GM21825 (cell line): ENCODE measurements at regions not wholly inside any gene's neighbourhood (a gene's known extent, or its start where the extent isn't known, plus 50 kb on each side); places are given as distances from the start of the nearest gene placed in this dataset.
"Not testable (repeated sequence)": the region's sequence is repeated elsewhere in the genome, so short reads cannot be mapped to it uniquely, and the experiment has no call there.

ENCODE experiments used
- ATAC-seq: cut with Tn5 transposase; IDR thresholded peaks from one replicate; pipeline ENCODE4 v1.9.1; 2021; ENCODE audit warnings: mild to moderate bottlenecking, moderate library complexity; ENCODE audit not compliant: unreplicated experiment

DNA sequence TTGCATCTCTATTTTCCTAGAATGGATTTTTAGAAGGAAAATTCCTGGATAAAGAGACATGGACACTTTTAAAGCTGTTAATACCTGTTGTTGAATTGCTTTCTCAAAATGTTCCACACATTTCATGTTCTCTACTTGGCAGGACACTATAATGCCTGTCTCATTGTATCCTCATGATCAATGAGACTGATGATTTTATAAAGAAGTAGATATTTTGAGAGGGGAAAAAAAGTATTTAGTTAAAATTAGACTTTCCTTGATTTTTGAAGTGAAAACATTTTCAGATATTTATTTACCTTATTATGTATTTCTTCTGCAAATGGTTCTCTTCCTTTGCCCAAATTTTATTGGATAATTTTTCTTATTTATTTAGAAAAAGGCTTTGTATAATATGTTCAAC is 242.5 kb downstream of the MYCN start:
- ATAC-seq = no peak

DNA sequence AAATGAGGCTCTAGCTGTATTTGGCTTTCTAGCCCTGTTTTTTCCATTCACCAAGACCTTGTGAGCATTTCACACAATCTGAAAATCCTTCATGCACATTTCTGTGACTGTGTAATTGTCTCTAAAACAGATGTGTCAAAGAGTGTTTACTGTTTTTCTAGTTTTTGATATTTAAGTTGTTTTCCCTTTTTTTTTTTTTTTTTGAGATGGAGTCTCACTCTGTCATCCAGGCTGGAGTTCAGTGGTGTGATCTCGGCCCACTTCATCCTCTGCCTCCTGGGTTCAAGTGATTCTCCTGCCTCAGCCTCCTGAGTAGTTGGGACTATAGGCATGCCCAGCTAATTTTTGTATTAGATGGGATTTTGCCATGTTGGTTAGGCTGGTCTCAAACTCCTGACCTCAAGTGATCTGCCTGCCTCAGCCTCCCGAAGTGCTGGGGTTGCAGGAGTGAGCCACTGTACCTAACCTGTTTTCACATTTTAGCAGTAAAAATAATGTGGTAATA is 242.0 kb downstream of the MYCN start:
- not testable (repeated sequence) for ATAC-seq

DNA sequence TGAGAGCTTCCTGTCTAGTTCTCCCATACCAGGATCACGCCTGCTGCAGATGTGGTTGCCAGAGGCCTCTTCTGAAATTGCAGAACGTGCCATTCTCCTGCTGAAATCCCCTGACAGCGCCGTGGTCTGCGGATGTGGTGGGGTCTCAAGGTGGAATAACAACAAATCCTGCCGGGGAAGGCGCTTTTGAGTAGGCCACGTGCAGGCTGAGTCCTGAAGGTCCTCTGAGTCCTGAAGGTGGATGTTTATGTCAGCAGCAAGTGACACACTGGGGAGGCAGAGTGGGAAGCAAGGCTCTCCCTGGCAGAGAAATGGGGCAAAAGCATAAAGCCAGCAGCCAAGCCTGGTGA is 241.4 kb downstream of the MYCN start:
- ATAC-seq = no peak

DNA sequence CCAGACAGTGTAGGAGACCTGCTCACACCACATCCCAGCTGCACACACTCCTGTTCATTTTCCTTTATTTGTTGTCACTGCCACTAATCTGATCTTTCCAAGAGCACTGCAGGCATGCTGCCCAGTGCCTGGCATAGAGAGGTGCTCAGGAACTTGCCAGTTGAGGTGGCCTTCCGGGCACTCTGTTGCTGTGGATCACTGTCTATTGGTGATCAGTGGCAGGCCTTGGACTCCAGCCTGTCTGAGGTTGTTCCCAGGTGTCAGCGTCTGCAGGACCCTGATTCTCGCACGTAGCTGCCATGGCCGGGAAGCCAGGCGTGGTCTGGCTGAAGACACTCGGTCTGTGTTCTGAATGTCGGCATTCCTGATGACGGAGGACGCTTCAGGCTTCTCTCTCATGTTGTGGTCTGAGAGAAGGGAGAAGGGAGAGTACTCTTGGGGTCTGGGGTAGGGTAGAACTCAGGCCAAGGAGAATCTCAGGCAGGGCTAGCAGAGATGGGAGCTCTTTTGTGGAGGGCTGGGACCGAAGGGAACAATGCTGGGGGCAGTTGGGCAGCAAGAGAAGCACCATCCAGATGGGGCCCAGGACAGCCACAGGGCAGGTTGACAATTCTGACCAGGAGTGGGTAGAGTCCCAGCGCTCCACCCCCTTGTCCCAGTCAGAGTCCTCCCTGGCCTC is 240.9 kb downstream of the MYCN start:
- ATAC-seq = no peak

DNA sequence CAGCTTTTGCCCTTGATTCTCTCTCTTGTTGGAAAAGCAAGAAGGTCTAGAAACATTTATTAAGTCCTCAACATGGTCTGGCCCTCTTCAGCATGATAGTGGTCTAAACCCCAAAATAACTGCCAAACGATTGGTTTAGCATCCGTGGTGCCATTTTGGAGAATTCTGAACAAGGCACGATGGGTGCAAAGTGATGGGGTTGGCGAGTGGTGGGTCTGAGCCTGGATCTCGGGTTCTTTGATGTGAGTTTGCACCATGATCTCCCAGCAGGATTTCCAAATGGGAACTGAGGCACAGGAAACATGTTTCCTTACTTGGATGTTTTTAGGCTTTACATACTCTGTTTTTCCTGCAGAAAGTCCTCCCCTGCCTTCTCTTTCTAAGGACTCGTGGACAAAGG is 240.3 kb downstream of the MYCN start:
- no peak for ATAC-seq

DNA sequence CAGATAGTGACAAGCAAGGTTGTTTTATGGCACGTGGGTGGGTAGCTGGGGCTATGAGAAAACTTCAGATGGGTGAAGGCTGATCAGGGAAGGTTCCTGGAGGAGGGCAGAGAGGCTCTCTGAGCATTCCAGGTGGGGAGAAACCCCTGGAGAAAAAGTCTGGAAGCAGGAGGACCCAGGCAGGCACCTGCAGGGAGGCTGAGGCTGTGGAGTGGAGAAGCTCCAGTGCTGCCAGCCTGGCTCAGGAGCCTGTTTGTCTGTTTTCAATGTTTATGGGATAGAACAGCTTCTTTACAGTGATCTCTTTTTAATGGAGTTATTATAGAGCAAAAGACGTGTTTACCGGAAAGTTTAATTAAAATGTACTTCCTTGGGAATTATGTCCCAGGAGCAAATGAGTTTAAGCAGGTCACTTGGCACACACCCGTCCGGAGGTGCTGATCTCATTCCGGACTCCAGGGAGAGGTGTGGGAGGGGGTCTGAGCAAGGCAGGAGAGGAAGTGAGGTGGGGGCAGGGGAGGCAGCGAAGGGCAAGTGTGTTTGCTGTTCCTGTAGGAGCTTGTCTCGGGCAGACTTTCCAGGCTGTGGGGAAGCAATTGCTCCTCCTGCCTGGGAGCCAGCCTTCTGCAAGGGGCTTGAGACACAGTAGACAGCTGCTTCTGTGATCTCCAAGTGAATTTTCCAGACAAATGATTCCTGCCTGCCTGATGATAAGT is 239.5 kb downstream of the MYCN start:
- no peak for ATAC-seq

DNA sequence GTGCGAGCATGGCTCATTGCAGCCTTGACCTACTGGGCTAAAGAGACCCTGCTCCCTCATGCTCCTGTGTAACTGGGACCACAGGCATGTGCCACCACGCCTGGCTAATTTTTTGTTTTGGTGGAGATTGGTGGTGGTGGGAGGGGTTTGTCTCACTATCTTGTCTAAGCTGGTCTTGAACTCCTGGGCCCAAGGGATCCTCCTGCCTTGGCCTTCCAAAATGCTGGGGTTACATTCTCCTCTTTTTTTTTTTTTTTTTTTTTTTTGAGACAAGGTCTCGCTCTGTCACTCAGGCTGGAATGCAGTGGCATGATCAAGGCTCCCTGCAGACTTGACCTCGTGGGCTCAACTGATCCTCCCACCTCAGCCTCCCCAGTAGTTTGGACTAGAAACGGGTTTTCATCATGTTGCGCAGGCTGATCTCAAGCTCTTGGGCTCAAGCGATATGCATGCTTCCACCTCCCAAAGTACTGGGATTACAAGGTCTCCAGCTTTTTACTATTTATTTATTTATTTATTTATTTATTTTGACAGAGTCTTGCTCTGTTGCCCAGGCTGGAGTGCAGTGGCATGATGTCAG is 238.3 kb downstream of the MYCN start:
- ATAC-seq = no peak

DNA sequence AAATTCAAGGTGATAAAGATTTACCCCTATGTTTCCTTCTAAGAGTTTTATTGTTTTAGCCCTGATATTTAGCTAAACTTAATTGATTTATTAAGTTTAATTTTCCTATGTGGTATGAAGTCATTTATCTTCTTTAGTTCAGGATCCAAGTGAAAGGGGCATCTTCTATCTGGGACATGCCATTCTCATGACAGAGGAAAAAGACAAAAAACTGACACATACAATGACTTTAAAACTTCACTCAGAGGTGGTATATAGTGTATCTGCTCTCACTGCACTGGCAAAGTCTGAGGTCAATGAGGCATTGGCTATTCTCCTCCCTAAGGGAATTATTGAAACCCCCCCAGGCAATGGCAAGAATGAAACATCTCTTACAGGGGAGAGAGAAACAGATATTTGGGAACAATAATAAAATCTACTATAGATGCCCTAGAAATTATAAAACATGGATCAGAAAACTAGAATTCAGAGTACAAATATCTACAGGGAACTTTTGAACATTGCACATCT is 237.4 kb downstream of the MYCN start:
- no peak for ATAC-seq

DNA sequence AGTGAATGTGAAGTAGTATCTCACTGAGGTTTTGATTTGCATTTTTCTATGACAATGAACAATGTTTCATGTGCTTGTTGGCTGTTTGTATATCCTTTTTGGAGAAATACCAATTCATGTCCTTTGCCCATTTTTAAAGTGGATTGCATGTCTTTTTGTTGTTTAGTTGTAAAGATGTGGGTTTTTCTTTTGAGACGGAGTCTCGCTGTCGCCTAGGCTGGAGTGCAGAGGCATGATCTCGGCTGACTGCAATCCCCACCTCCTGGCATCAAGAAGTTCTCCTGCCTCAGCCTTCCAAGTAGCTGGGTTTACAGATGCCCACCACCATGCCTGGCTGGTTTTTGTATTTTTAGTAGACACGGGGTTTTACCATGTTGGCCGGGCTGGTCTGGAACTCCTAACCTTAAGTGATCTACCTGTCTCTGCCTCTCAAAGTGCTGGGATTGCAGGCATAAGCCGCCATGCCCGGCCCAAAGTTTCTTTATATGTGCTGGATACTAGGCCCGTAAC is 236.7 kb downstream of the MYCN start:
- ATAC-seq = no peak

DNA sequence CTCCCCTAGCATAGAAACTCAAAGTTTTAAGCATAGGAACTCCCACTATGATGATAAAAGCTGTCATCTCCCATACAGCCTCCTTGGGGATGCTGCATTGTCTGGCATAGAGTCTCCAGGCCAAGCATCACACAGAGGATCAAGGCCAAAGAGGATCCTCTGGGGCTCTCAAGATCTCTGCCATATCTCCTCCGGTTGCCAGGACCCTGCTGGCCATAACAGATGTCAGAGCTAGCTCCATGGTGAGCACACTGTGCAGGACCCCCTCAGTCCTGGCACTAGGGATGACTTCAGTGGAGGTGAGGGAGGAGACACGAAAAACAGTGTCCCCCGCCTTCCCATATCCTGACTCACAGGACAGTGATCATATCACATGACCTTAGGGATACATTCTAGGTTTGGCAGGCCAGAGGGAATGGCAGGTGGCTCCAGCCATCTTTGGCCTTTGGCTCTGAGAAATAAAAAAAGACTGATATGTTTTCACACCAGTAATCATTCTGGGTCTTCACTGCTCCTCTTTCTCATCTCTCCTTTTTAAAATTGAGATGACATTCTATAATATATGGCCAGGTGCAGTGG is 235.0 kb downstream of the MYCN start:
- no peak for ATAC-seq

DNA sequence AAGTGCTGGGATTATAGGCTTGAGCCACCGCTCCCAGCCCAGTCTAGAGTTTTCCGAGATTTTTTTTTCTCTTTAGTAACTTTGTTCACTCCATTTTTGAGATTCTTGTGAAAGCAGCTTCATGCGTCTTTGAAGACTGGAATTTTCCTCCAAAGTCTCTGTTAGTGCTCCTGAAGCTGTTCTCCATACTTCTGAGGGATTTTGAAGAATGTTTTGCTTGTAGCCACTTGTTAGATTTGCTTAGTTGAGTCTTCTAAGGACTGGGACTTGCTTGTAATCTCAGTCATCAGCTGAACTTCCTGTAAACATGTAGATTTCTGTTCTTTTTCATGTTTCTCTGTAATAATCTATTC is 234.3 kb downstream of the MYCN start:
- no peak for ATAC-seq

DNA sequence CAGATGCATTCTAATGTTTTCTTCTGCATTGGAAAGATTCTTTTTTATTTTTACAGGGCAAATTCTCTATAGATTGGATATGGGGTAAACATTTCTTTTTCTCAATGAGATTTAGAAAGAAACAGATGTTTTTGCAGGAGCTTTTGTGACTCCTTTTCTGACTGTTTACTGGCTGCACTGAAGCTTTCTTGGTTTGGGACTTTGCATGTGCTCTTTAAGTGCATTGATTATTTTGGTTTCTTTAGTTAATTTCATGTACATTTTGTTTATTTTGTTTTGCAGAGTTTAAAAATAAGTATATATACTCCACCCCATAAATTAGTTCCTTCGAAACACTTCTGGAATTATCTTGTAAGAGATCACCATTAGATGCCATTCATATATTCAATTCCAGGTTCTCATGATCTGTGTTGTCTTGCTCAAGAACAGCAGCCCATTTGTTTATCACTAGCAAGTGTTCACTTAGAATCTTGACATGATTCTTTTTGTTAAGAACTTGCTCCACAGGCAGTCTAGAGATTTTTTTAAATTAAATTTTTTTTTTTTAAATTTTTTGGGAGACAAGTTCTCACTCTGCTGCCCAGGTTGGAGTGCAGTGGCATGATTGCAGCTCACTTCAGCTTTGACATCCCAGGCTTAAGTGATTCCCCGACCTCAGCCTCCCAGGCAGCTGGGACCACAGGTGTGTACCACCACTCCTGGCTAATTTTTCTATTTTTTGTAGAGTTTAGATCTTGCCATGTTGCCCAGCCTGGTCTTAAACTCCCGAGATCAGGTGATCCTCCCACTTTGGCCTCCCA is 233.7 kb downstream of the MYCN start:
- no peak for ATAC-seq

DNA sequence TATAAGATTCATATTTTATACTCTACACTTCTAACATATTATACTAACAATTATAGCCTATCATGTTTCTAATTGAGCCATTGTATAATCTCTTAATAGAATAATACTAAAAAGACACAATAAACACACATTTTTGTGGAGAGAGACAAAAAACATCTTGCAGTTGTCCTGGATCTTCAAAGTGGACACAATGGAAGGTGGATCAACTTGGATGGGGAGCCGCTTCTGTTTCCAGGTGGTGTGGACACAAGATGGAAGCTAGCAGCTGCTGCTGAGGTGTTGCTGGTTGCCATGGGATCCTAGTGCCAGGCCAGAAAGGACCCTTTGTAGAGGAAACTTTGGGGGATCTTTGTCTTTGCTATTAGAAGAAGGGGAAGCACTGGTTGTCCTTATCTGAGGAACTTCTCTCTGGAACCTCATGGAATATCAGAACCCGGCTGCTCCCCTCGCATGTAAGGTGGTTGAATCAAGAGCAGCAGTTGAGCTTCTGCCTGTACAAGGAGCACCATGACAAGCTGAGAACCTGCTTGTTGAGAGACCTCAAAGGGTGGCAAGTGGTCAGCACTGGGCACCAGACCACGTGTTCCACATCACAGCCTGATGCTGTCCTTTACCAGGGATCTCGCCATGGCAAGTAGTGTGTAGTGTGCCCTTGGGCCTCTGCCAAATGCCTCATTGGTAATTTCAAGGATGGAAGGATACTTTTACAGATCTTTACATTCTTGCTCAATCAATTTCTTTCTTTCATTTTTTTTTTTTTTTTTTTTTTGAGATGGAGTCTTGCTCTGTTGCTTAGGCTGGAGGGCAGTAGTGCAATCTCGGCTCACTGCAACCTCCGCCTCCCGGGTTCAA is 232.2 kb downstream of the MYCN start:
- no peak for ATAC-seq

DNA sequence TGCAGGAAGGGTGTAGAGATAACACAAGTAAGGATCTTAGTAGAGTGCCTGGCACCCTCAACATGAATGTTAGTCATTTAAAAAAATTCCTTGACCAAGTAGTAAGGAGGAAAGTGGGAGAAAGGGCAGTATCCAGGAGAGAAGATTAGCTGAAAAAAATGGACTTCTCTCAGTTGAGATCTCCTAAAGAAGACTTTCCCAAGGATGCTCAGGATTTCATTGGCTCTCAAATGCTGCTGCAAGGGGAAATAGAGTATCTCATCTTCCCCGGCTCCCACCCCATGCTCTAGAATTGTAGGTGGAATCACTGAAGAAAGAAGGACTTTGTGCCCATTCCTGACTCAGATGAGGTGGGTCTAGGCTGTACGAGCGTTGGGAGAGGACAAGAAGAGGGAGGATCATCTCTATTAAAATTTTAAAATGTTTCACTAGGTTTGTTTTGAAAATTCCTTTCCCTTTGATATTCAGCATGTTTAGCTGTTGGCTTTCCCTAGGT is 231.1 kb downstream of the MYCN start:
- no peak for ATAC-seq

DNA sequence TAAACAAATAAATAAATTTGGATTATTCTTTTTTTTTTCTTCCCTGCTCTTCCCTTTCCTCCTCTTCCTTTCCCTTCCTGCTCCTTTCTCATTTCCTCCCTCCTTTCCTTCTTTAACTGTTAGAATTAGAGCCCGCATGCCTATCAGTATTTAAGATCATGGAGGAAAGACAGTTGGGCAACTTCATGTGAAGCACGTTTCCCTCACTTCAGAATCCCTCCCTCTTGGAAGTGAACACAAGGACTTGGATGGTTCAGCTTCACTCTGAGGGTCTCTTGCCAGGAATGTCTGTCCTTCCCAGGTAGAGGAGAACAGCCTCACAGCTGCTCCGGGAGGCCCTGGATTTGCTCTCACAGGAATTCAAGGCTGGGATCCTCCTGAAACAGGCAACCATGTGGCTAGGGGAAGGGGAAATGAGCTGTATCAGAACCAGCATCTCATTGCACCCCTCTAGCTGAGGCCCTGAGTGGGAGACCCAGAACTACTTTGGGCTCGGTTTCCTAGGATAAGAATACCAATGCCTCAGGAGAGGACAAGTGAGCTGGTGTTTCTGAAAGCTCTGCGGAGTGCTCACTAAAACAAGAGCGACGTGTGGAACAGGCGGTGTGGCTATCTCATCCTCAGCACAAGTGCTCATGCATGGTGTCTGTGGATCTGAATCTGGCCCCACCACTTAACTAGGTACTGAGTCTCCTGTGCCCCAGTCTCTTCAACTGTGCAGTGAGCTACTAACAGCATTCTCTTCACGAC is 230.5 kb downstream of the MYCN start:
- ATAC-seq = no peak

DNA sequence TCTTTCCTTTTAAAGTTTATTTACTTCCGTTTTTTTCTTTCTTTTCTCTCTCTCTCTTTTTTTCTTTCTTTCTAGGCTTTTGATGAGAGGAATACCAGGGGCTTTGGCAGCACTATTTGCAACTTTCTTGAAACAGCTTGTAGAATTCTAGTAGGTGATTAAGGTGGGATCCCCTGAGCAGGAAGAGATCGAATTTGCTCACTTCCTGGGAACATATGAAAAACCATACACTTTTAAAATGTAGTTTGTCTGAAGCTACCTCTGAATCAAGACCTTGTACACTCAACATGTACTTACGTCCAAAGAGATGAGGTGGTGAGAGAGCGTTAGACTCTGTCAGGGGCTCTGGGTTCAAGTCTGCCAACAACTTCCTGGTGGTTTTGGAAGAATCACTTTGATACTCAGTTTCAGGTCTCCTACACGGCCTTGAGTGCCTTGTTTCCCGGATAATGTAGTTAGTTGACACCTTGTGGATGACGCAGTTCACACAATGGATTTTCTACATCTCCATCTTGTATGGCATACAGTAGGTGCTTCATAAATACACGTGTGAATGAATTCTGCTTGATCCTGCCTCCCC is 229.1 kb downstream of the MYCN start:
- ATAC-seq = no peak

DNA sequence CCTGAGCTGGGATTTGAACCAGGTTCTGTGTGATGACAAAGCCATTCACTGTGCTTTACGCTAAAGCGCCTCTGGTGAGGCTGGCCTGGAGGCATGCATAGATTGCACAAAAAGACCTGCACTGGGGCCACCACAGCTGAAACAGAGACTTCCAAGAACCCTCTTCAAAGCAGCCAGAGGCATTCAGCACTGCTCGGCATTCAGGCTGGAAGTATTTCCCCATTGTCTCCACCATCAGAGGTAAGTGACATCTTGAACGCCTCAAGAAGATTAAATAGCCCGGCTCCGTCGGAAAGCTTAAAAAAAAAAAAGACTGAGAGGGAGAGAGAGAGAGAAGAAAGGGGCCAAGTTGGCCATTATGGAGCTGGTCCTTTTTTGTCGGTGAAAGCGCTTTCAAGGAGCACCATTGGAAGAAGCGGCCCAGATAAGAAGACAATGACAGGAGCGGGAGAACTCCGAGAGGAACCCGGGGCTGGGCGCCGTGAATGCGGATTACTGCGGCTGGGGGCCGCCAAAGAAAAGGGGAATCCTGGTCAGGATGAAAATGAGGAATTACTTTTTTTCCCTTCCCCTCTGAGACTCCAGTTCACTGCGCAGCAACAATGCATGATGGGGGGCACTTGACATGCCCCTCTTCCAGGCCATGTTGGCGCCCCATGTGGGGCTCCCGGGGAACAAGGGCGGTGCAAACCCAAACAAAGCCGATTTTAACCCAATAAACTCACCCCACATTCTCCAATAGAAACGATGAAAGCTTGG is 228.3 kb downstream of the MYCN start:
- no peak for ATAC-seq

DNA sequence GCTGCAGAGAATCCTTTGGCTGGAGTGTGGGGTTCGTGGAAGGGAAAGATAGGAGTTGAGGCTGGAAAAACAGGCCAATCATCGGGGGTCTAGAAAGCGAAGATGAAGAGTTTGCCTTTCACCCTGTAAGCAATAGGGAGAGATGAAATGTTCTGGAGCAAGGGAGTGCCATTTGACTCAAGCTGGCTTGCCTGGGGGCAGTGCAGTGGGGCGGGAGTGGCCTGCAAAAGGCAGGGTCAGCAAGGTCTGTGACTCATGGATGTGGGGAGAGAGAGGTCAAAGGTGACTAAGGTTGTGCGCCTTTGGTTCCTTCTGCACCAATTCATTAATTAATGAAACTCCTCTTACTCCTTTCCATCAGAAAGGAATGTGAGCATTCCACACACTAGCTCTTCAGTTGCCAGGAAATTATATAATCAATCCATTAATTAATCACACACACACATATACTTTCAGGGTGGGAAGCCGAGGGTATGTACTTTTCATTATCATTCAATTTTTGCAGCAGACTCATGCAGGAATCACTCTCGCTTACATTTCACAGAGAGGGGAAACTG is 227.6 kb downstream of the MYCN start:
- no peak for ATAC-seq
